GF-D8 (cell line): ENCODE measurements at regions not wholly inside any gene's neighbourhood (a gene's known extent, or its start where the extent isn't known, plus 50 kb on each side); places are given as distances from the start of the nearest gene placed in this dataset.

Experiments
- DNase-seq: peaks from one replicate; lab custom pipeline; 2025; lab: John Stamatoyannopoulos, UW

- DNase-seq = no peak
These were observed 70.2 kb upstream of the SLC4A11 start for GRCh38 chr20:3309226-3309625.

GRCh38 chr20:3307725-3308124 lies 68.7 kb upstream of the SLC4A11 start:
- no peak for DNase-seq

- no peak for DNase-seq
These were observed 68.1 kb upstream of the SLC4A11 start for GRCh38 chr20:3307078-3307477.

- no peak for DNase-seq
These were observed 67.1 kb upstream of the SLC4A11 start for GRCh38 chr20:3306068-3306467.

GRCh38 chr20:3304456-3304855 lies 65.5 kb upstream of the SLC4A11 start:
- DNase-seq = no peak

GRCh38 chr20:3297079-3297378 lies 58.0 kb upstream of the SLC4A11 start:
- DNase-seq = no peak

- DNase-seq = no peak
These were observed 57.5 kb upstream of the SLC4A11 start for GRCh38 chr20:3296261-3297078.
